Lower leg skin (tissue), 3 donors: ENCODE measurements at regions not wholly inside any gene's neighbourhood (a gene's known extent, or its start where the extent isn't known, plus 50 kb on each side); places are given as distances from the start of the nearest gene placed in this dataset.

Experiments used
- CTCF ChIP-seq, 3 donors: fragments of 450-650 bp; IDR thresholded peaks; one replicate each; pipeline ENCODE4 v1.5.1; 2016; ENCODE audit warnings: antibody characterized with exemption in 3 of 3, mild to moderate bottlenecking in 3 of 3, moderate library complexity in 2 of 3
- POLR2A ChIP-seq, 2 donors: fragments of 450-650 bp; IDR thresholded peaks; one replicate each; pipeline ENCODE4 v1.6.1; 2016 to 2017; ENCODE audit warnings: antibody characterized with exemption in 2 of 2, mild to moderate bottlenecking in 1 of 2, moderate library complexity in 1 of 2

- TF ChIP-seq CTCF (IDR thresholded peaks at IDR 0.05) (no peak), POLR2A (IDR thresholded peaks at IDR 0.05) (no peak)
These were observed 851.5 kb downstream of the MAFB start for GRCh38 chr20:39837561-39837960.
